ENCODE measurements at regions not wholly inside any gene's neighbourhood (a gene's known extent, or its start where the extent isn't known, plus 50 kb on each side); places are given as distances from the start of the nearest gene placed in this dataset.

DNA sequence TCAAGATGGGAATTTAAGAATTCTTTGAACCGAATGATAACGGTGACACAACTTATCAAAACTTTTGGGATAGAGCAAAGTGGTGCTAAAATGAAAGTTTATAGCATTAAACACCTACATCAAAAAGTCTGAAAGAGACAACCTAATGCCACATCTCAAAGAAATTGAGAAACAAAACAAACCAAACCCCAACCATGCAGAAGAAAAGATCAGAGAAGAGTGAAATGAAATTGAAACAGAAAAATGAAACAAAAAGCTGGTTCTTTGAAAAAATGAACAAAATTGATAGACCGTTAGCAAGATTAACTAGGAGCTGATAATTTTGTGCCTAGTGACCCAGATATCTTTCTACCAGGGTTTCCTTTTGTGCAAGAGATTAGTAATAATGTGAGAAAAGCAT, 248.0 kb upstream of the EYS start (continued):
- TF ChIP-seq CHD7 (IDR thresholded peaks at IDR 0.05; ENCODE audit: insufficient replicate concordance, low read length): no peak
- no peak for TF ChIP-seq KDM1A (IDR thresholded peaks at IDR 0.05; ENCODE audit: borderline replicate concordance, low read length)
- TF ChIP-seq, protein P1, sequence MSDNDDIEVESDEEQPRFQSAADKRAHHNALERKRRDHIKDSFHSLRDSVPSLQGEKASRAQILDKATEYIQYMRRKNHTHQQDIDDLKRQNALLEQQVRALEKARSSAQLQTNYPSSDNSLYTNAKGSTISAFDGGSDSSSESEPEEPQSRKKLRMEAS (IDR thresholded peaks at IDR 0.05): no peak
- TF ChIP-seq CTBP2 (IDR thresholded peaks at IDR 0.05; ENCODE audit: borderline replicate concordance, insufficient read depth, insufficient read length, low read length): no peak
- TF ChIP-seq FOSL1 (IDR thresholded peaks at IDR 0.05; ENCODE audit: insufficient read depth, low read depth, low read length): no peak
- no peak for TF ChIP-seq GABPA (IDR thresholded peaks at IDR 0.05; ENCODE audit: borderline replicate concordance, insufficient read depth, low read length)
- no peak for TF ChIP-seq ATF2 (IDR thresholded peaks at IDR 0.05; ENCODE audit: low read length)
- no peak for TF ChIP-seq CBX5 (IDR thresholded peaks at IDR 0.05; ENCODE audit: low read depth, low read length)
- TF ChIP-seq SUZ12 (IDR thresholded peaks at IDR 0.05; ENCODE audit: low read length): no peak
- TF ChIP-seq CEBPB (IDR thresholded peaks at IDR 0.05; ENCODE audit: low read depth, low read length): no peak

Measured in H1 (cell line).